Muscle of back (tissue), 3 donors: ENCODE measurements at regions not wholly inside any gene's neighbourhood (a gene's known extent, or its start where the extent isn't known, plus 50 kb on each side); places are given as distances from the start of the nearest gene placed in this dataset.
"Not testable (repeated sequence)": the region's sequence is repeated elsewhere in the genome, so short reads cannot be mapped to it uniquely, and the experiment has no call there.

Experiments used
- DNase-seq, 3 donors: peaks; one replicate each; pipeline versions ENCODE4 v3.0.0 to v3.0.0-alpha.2; 2013

- DNase-seq = no peak
Observed at GRCh38 chr1:214715126-214715525, 112.1 kb downstream of the CENPF start.

DNA sequence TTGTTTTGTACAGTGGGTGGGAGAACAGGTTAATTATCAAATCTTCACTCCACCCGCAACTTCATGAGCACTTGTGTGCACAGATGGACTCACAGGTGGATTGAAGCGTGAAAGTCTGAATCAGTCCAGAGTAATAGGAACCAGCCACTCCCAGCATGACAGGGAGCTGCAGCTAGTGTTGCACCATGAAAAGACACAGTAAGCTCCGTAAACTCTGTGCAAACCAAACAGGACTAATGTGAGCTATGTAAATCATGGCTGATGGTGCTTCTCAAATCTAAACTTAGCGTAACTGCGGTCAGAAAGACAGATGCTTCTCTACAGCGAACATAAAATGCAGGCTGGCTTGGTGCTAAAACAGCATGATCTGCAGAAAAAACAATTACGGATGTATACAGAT, 114.4 kb downstream of the CENPF start:
- no peak for DNase-seq

GRCh38 chr1:214718724-214719123, 115.7 kb downstream of the CENPF start:
- DNase-seq = peak in 1 of 3 donors; percentile 39

GRCh38 chr1:214719207-214719606, 116.2 kb downstream of the CENPF start:
- DNase-seq = no peak

DNA sequence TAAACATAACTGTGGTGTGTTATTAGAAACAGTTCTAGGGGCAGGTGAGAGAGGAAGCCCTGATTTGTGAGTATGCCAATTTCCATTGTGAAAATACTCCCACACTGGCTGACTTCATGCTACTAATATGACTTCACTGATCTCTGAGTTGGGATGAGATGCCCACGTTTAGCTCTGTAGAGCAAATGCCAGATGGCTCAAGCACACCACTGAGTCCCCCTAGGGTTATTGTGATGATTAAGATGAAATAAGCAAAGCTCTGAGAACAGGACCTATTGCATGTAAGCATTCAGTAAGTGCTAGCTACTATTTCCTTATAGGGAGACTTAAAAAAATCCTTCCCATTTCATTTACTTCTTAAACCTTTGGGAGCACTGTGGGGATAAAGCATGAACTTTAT, 117.6 kb downstream of the CENPF start:
- no peak for DNase-seq

DNA sequence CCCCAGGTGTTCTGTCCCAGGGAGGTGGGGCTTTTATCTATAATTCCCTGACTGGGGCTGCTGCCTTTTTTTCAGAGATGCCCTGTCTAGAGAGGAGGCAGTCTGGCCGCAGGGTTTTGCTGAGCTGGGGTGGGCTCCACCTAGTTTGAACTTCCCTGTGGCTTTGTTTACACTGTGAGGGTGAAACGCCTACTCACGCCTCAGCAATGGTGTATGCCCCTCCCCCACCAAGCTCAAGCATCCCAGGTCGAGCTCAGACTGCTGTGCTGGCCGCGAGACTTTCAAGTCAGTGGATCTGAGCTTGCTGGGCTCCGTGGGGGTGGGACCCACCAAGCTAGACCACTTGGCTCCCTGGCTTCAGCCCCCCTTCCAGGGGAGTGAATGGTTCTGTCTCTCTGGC, 124.3 kb downstream of the CENPF start:
- DNase-seq = no peak

GRCh38 chr1:214739621-214740238, 136.7 kb downstream of the CENPF start:
- no peak for DNase-seq

DNA sequence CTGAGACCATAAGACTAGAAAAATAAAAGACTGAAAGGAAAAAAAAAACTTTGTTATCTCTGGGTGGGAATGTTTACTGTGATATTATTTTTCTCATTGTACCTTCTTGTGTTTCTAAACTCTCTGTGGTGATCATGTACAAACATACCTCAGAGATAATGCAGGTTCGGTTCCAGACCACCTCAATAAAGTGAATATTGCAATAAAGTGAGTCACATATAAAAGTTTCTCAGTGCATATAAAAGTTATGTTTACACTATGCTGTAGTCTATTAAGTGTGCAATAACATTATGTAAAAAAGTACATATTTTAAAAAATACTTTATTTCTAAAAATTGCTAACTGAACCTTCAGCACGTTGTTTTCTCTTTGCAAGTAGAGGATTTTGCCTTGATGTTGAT, 137.5 kb downstream of the CENPF start:
- no peak for DNase-seq

- no peak for DNase-seq
Observed at GRCh38 chr1:214747050-214747635, 144.1 kb downstream of the CENPF start.

DNA sequence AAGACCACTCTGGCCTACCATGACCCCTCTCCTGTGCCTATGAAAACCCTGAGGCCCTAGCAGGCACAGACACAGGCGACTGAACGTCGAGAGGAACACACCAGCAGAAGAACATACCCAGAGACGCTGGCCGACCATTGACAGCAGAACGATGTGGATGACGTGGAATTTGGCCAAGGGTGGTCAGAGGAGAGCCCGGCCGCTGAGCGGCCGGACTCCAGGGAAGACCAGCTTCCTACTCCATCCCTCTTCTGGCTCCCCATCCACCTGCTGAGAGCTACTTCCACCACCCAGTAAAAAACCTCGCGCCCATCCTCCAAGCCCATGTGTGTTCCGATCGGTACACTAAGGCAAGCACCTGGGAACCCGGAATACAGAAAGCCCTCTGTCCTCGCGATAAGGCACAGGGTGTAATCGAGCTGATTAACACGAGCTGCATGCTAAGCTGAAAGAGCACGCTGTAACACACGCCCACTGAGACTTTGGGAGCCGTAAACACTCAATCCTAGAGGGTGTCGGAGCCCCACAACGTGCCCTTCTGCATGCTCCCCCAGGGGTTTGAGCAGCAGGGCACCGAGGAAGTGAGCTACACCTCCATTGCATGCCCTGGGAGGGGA, 150.3 kb downstream of the CENPF start:
- no peak for DNase-seq

GRCh38 chr1:214761030-214761429, 158.0 kb downstream of the CENPF start:
- DNase-seq = no peak

DNA sequence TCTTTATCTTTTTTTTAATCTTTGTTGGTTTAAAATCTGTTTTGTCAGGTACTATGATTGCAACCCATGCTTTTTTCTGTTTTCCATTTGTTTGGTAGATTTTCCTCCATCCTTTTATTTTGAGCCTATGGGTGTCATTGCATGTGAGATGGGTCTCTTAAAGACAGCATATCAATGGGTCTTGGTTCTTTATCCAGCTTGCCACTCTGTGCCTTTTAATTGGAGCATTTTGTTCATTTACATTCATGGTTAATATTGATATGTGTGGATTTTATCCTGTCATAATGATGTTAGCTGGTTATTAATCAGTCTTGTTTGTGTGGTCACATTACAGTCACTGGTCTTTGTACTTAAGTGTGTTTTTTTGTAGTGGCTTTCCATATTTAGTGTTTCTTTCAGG, 159.9 kb downstream of the CENPF start:
- DNase-seq = no peak

GRCh38 chr1:214764502-214764901, 161.5 kb downstream of the CENPF start:
- DNase-seq = no peak

GRCh38 chr1:214767221-214767620, 164.2 kb downstream of the CENPF start:
- no peak for DNase-seq

DNA sequence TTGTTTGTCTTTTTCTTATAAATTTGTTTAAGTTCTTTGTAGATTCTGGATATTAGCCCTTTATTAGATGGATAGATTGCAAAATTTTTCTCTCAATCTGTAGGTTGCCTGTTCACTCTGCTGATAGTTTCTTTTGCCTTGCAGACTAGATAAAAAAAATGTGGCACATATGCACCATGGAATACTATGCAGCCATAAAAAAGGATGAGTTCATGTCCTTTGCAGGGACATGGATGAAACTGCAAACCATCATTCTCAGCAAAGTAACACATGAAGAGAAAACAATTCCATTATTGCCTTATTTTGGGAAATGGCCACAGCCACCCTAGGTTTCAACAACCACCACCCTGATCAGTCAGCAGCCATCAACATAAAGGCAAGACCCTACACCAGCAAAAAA, 166.7 kb downstream of the CENPF start:
- DNase-seq = not testable (repeated sequence)

GRCh38 chr1:214777364-214777763, 174.4 kb downstream of the CENPF start:
- DNase-seq = no peak

DNA sequence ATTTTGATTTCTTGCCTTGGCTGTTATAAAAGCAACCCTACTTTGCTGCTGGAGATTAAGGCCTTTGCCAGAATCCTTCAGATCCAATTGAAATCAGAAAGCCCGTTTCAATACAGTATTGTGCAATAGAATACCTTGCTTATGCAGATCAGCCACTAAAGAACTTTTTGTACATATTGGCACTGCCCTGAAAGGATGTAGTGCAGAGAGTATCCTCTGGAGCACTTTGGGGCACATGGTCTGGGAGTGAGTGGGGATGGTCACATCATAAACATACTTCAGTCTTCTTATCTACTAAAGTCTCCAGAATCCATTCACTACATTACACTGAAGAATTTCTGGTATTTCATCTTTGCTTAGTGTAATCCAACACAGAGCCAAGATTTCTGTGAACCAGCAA, 189.0 kb downstream of the CENPF start:
- peak in 1 of 3 donors; percentile 7 for DNase-seq

DNA sequence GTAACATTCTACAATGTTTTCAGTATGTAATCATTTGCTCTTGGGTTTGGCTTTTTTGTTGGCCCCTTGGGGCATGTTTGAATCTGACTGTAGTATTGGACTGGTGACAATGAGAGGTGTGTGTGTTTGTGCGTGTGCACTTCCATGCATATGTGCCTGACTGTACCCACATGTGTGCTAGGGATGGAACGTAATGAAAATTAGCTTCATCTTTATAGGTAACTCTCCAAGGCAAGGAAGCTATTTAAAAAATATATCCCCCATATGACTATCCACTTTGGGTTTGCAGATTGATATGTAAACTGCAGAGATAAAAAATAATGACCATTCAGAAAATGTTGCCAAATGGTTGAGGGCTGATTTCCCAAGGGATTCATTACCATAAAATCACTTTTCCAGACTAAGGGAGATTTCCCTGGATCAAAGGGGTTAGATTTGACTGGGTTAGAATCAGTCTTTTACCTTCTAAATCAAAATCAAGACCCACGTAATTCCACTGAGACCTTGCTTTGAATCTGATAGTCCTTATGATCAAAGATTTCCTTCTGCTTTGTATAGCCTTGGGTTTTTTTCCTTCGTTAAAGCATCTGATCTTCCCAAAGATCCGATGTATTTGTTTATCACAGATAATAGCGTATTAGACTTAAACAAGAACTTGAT, 189.7 kb downstream of the CENPF start:
- no peak for DNase-seq

DNA sequence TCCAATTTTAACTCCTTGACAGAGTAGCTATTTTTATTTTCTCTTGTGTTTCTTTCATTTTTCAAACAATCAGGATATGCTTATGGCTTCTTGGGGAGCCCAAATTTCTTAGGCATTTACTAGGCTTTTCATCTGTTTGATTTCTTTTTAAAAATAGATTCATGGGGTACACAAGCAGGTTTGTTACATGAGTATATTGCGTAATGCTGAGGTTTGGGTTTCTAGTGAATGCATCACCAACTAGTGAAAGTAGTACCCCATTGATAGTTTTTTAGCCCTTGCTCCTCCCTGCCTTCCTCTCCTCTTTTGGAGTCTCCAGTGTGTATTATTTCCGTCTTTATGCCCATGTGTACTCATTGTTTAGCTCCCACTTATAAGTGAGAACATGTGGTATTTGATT, 190.7 kb downstream of the CENPF start:
- DNase-seq = no peak

DNA sequence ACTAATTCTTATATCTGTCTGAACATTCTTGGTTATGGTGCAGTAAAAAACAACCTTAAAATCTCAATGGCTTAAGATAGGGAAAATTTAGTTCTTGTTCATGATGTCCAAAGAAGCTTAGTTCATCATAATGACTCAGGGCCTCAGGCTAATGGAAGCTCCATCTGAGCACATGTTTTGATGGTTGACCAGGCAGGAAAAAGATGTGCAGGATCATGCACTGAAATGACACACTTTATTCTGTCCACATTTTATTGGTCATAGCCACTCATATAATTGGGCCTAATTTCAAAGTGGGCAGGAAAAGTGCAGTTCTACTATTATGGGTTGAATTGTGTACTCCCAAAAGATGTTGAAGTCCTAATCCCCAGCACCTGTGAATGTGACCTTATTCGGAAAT, 198.2 kb downstream of the CENPF start:
- DNase-seq = no peak

DNA sequence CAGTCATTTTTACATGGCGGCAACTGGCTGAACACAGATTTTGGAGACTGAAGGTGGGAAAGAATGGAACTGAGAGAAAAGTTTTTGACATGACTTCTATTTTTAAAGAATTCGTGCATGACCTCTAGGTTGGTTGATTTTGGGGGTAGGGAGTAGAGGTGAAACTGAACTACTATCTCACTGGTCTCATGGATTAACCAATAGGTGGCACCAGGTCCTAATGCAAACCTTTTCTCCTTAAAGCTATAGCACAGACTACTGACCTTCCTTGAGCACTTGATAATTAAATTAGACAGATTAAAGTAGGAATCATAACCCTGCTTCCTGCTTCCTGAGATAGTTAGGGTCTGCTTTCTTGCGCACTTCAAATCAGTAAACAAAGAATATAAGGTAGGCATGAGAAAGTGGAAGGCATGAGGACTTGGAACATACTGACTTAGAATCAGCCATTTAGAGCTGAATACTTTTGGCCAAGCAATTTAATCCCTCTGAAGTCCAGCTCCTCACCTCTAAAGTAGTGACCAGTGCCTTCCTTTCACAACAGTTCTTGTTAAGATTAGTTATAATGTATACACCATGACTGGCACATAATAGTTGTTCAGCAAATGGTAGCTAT, 206.0 kb downstream of the CENPF start:
- peak in 1 of 3 donors; percentile 16 for DNase-seq

DNA sequence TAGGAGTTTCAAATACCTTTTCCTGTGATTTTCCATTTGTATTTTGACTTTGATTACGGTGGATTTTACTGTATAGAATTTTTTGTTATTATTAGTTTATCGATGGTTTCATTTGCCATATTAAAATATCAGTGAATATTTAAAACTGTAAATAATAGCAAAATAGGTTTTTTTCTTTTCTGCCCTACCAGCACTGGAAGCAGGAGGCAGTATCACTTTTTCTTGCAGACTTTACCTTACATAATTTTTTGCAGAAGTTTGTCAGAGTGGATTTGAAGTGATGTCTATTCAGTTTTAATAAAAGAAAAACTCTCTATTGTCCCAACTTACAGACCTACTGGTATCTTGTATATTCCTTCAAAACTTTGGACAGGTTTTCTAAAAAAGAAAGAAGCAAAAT, 213.6 kb downstream of the CENPF start:
- DNase-seq = no peak
